GM23338 (cell line): ENCODE measurements at regions not wholly inside any gene's neighbourhood (a gene's known extent, or its start where the extent isn't known, plus 50 kb on each side); places are given as distances from the start of the nearest gene placed in this dataset.

Source experiments
- ATAC-seq: fragments of 200-7000 bp; cut with Tn5 transposase; 3 replicates; pipeline ENCODE4 v1.9.1; 2020
- DNase-seq: peaks from one replicate; pipeline ENCODE4 v3.0.0-alpha.2; 2015; ENCODE audit warnings: low spot score
- H2AFZ ChIP-seq: fragments of 200-600 bp; sonication (generic); 2 replicates; pipeline ENCODE4 v1.8.0; 2016; ENCODE audit warnings: antibody characterized with exemption, mild to moderate bottlenecking, moderate library complexity
- H3F3A ChIP-seq: fragments of 200-600 bp; sonication (generic); replicated peaks from 2 replicates; pipeline ENCODE4 v1.8.0; 2017; ENCODE audit warnings: antibody characterized with exemption, mixed run types, low read depth
- H3K27ac ChIP-seq: fragments of 200-600 bp; sonication (generic); 2 replicates; pipeline ENCODE4 v1.6.1; 2016; ENCODE audit warnings: low read depth
- H3K27me3 ChIP-seq: fragments of 200-600 bp; sonication (generic); 2 replicates; pipeline ENCODE4 v1.8.0; 2016; ENCODE audit warnings: mild to moderate bottlenecking, mixed run types, moderate library complexity; ENCODE audit not compliant: insufficient read depth
- H3K36me3 ChIP-seq: fragments of 200-600 bp; sonication (generic); 2 replicates; pipeline ENCODE4 v1.8.0; 2016; ENCODE audit warnings: mild to moderate bottlenecking; ENCODE audit not compliant: insufficient read depth
- H3K4me1 ChIP-seq: fragments of 200-600 bp; sonication (generic); 2 replicates; pipeline ENCODE4 v1.8.0; 2016; ENCODE audit warnings: mild to moderate bottlenecking, moderate library complexity; ENCODE audit not compliant: insufficient read depth
- H3K4me2 ChIP-seq: fragments of 200-600 bp; sonication (generic); 2 replicates; pipeline ENCODE4 v1.7.1; 2017; ENCODE audit warnings: mixed run types
- H3K4me3 ChIP-seq: fragments of 200-600 bp; sonication (generic); 2 replicates; pipeline ENCODE4 v1.6.1; 2016; ENCODE audit warnings: mixed run types
- H3K79me2 ChIP-seq: fragments of 200-600 bp; sonication (generic); replicated peaks from 2 replicates; pipeline ENCODE4 v1.8.0; 2017; ENCODE audit warnings: mild to moderate bottlenecking; ENCODE audit not compliant: insufficient read depth
- H3K9me2 ChIP-seq: fragments of 200-600 bp; sonication (generic); 2 replicates; pipeline ENCODE4 v1.8.0; 2017; ENCODE audit not compliant: insufficient read depth
- H4K20me1 ChIP-seq: fragments of 200-600 bp; sonication (generic); replicated peaks from 2 replicates; pipeline ENCODE4 v1.8.0; 2017; ENCODE audit warnings: mild to moderate bottlenecking; ENCODE audit not compliant: insufficient read depth
- H3K27ac Mint-ChIP-seq: 2 replicates; pipeline ENCODE4 v1.8.0; 2020; ENCODE audit warnings: inconsistent platforms, mild to moderate bottlenecking, moderate library complexity, mixed read lengths
- H3K27me3 Mint-ChIP-seq: 3 replicates; pipeline ENCODE4 v1.8.0; 2022; ENCODE audit warnings: low read depth, mild to moderate bottlenecking, moderate library complexity, mixed read lengths, inconsistent platforms; ENCODE audit not compliant: insufficient read depth, poor library complexity
- H3K36me3 Mint-ChIP-seq: 3 replicates; pipeline ENCODE4 v1.8.0; 2021; ENCODE audit warnings: low read depth, mild to moderate bottlenecking, inconsistent platforms, moderate library complexity, mixed read lengths
- H3K4me1 Mint-ChIP-seq: 3 replicates; pipeline ENCODE4 v1.8.0; 2020; ENCODE audit warnings: mild to moderate bottlenecking, inconsistent platforms, mixed read lengths
- H3K4me3 Mint-ChIP-seq: 3 replicates; pipeline ENCODE4 v1.8.0; 2021; ENCODE audit warnings: moderate library complexity, mild to moderate bottlenecking, inconsistent platforms, mixed read lengths
- H3K9me3 Mint-ChIP-seq: 3 replicates; pipeline ENCODE4 v1.8.0; 2020; ENCODE audit warnings: moderate library complexity, mild to moderate bottlenecking, inconsistent platforms, mixed read lengths
- EZH2phosphoT487 ChIP-seq: fragments of 200-600 bp; sonication (generic); IDR thresholded peaks from one replicate; pipeline ENCODE4 v1.8.1; 2018; ENCODE audit warnings: antibody characterized with exemption; ENCODE audit not compliant: unreplicated experiment
- JUNB ChIP-seq: IDR thresholded peaks from one replicate; pipeline ENCODE4 v1.6.1; 2016; ENCODE audit warnings: antibody characterized with exemption; ENCODE audit not compliant: unreplicated experiment
- NANOG ChIP-seq: IDR thresholded peaks from 2 replicates; pipeline ENCODE4 v1.6.1; 2016; ENCODE audit warnings: antibody characterized with exemption, borderline replicate concordance
- POLR2AphosphoS5 ChIP-seq: IDR thresholded peaks from 2 replicates; pipeline ENCODE4 v1.6.1; 2016; ENCODE audit warnings: antibody characterized with exemption, low read depth
- STAT1 ChIP-seq: IDR thresholded peaks from one replicate; pipeline ENCODE4 v1.6.1; 2016; ENCODE audit warnings: antibody characterized with exemption; ENCODE audit not compliant: unreplicated experiment
- ZNF331 ChIP-seq: fragments of 250-450 bp; sonication (Bioruptor Pico); IDR thresholded peaks from 2 replicates; pipeline ENCODE4 v1.5.0; 2020; ENCODE audit warnings: low read depth, mild to moderate bottlenecking, moderate library complexity
- ZNF462 ChIP-seq: fragments of 250-450 bp; sonication (Bioruptor Pico); IDR thresholded peaks from 2 replicates; pipeline ENCODE4 v1.5.0; 2020; ENCODE audit warnings: mild to moderate bottlenecking, moderate library complexity
- TF ChIP-seq, protein P1 (sequence below): IDR thresholded peaks from 2 replicates; pipeline ENCODE4 v1.6.1; 2016; ENCODE audit warnings: antibody characterized with exemption
- TF ChIP-seq, protein P2 (sequence below), 2 experiments: fragments of 200-600 bp in 1 of 2; sonication (generic) in 1 of 2; conservative IDR thresholded peaks; 2 replicates each; pipeline versions ENCODE4 v1.5.1 to v1.6.1; 2016 to 2017; ENCODE audit warnings: antibody characterized with exemption in 2 of 2, low read depth in 2 of 2, mild to moderate bottlenecking in 2 of 2, moderate library complexity in 1 of 2
- TF ChIP-seq, protein P3 (sequence below): IDR thresholded peaks from one replicate; pipeline ENCODE4 v1.6.1; 2018; ENCODE audit warnings: antibody characterized with exemption; ENCODE audit not compliant: unreplicated experiment

DNA sequence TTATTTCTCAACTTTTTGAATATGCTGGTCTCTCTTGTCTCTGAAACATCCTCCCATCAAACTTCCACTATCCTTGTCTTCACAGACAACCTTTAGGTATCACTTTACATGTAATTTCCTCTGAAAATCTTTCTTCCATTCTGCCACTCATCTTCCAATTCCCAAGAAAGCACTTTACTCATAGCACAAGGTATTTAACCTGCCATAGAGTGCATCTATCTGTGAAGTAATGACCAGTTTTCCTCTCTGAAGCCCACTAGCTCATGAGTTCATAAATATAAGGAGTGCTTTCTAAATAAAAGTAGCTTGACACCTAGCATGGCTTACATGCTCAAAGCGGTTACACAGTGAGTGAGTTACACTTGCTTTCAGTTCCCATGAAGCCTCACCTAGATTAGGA is 160.7 kb upstream of the CMC1 start (continued):
- TF ChIP-seq STAT1 (no peak), ZNF331 (CRISPR knock-in tag) (no peak), POLR2AphosphoS5 (no peak), ZNF462 (CRISPR knock-in tag) (no peak)
- TF ChIP-seq, protein P1, sequence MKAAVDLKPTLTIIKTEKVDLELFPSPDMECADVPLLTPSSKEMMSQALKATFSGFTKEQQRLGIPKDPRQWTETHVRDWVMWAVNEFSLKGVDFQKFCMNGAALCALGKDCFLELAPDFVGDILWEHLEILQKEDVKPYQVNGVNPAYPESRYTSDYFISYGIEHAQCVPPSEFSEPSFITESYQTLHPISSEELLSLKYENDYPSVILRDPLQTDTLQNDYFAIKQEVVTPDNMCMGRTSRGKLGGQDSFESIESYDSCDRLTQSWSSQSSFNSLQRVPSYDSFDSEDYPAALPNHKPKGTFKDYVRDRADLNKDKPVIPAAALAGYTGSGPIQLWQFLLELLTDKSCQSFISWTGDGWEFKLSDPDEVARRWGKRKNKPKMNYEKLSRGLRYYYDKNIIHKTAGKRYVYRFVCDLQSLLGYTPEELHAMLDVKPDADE: no peak

- peak overlapping the region; percentile 4; the same call in 2 of the 3 replicates for H3K4me3 Mint-ChIP-seq
- peaks cover 6% of the 10 kb centered on the region; the same call in 1 of the 2 replicates for H3K9me2 ChIP-seq
- no peak overlapping the region for H3K27ac ChIP-seq
- peaks cover 8% of the 10 kb centered on the region for H3K27me3 Mint-ChIP-seq
- peak overlapping the region; percentile 73 for H3K4me2 ChIP-seq
- H3K27ac Mint-ChIP-seq: peak overlapping the region; percentile 6; the same call in 1 of the 2 replicates
- no peaks in the 10 kb centered on the region for H3F3A ChIP-seq
- H2AFZ ChIP-seq: no peak overlapping the region
- H3K4me1 ChIP-seq: peaks cover 59% of the 10 kb centered on the region
- peaks cover 52% of the 10 kb centered on the region for H3K4me1 Mint-ChIP-seq
- DNase-seq: peak; percentile 50
- peak overlapping the region; percentile 33 for H3K4me3 ChIP-seq
- H4K20me1 ChIP-seq: no peaks in the 10 kb centered on the region
- no peaks in the 10 kb centered on the region for H3K79me2 ChIP-seq
- ATAC-seq: peak; percentile 72
- H3K27me3 ChIP-seq: no peaks in the 10 kb centered on the region
- no peaks in the 10 kb centered on the region for H3K9me3 Mint-ChIP-seq
- no peaks in the 10 kb centered on the region for H3K36me3 Mint-ChIP-seq
- H3K36me3 ChIP-seq: no peaks in the 10 kb centered on the region
- no peak for TF ChIP-seq POLR2AphosphoS5
- no peak for TF ChIP-seq STAT1
- TF ChIP-seq, protein P2, sequence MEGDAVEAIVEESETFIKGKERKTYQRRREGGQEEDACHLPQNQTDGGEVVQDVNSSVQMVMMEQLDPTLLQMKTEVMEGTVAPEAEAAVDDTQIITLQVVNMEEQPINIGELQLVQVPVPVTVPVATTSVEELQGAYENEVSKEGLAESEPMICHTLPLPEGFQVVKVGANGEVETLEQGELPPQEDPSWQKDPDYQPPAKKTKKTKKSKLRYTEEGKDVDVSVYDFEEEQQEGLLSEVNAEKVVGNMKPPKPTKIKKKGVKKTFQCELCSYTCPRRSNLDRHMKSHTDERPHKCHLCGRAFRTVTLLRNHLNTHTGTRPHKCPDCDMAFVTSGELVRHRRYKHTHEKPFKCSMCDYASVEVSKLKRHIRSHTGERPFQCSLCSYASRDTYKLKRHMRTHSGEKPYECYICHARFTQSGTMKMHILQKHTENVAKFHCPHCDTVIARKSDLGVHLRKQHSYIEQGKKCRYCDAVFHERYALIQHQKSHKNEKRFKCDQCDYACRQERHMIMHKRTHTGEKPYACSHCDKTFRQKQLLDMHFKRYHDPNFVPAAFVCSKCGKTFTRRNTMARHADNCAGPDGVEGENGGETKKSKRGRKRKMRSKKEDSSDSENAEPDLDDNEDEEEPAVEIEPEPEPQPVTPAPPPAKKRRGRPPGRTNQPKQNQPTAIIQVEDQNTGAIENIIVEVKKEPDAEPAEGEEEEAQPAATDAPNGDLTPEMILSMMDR (conservative IDR thresholded peaks at IDR 0.05; ENCODE audit: low read depth in 2 of 2): no peak
- no peak for TF ChIP-seq EZH2phosphoT487
- TF ChIP-seq ZNF331 (CRISPR knock-in tag): no peak
- peak; percentile 51; the same call in 1 of the 2 replicates for TF ChIP-seq NANOG
- TF ChIP-seq JUNB: no peak
- TF ChIP-seq, protein P3, sequence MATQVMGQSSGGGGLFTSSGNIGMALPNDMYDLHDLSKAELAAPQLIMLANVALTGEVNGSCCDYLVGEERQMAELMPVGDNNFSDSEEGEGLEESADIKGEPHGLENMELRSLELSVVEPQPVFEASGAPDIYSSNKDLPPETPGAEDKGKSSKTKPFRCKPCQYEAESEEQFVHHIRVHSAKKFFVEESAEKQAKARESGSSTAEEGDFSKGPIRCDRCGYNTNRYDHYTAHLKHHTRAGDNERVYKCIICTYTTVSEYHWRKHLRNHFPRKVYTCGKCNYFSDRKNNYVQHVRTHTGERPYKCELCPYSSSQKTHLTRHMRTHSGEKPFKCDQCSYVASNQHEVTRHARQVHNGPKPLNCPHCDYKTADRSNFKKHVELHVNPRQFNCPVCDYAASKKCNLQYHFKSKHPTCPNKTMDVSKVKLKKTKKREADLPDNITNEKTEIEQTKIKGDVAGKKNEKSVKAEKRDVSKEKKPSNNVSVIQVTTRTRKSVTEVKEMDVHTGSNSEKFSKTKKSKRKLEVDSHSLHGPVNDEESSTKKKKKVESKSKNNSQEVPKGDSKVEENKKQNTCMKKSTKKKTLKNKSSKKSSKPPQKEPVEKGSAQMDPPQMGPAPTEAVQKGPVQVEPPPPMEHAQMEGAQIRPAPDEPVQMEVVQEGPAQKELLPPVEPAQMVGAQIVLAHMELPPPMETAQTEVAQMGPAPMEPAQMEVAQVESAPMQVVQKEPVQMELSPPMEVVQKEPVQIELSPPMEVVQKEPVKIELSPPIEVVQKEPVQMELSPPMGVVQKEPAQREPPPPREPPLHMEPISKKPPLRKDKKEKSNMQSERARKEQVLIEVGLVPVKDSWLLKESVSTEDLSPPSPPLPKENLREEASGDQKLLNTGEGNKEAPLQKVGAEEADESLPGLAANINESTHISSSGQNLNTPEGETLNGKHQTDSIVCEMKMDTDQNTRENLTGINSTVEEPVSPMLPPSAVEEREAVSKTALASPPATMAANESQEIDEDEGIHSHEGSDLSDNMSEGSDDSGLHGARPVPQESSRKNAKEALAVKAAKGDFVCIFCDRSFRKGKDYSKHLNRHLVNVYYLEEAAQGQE: no peak
Observed at GRCh38 chr3:28081533-28081947, 159.9 kb upstream of the CMC1 start.
